ENCODE measurements at regions not wholly inside any gene's neighbourhood (a gene's known extent, or its start where the extent isn't known, plus 50 kb on each side); places are given as distances from the start of the nearest gene placed in this dataset.

GRCh38 chr4:95672811-95673210 is 124.0 kb upstream of the UNC5C start:
- Histone ChIP-seq H3K9me3 (ENCODE audit: control insufficient read depth, low read length) (no peaks in the 10 kb centered on the region), H3K27me3 (replicated peaks; ENCODE audit: control insufficient read depth, insufficient read depth, low read length) (no peaks in the 10 kb centered on the region), H3K9ac (ENCODE audit: low read length) (no peak overlapping the region), H3K4me3 (ENCODE audit: low read length) (no peak overlapping the region), H3K36me3 (ENCODE audit: control insufficient read depth, insufficient read depth, low read length, severe bottlenecking) (no peaks in the 10 kb centered on the region), H3K4me1 (ENCODE audit: control insufficient read depth, insufficient read depth, low read length) (no peaks in the 10 kb centered on the region)
- DNase-seq (ENCODE audit: low read depth) = no peak

- Histone ChIP-seq H3K36me3 (ENCODE audit: control insufficient read depth, insufficient read depth, low read length, severe bottlenecking) (no peaks in the 10 kb centered on the region), H3K4me1 (ENCODE audit: control insufficient read depth, insufficient read depth, low read length) (no peaks in the 10 kb centered on the region), H3K27me3 (replicated peaks; ENCODE audit: control insufficient read depth, insufficient read depth, low read length) (no peaks in the 10 kb centered on the region), H3K9me3 (ENCODE audit: control insufficient read depth, low read length) (peaks cover 2% of the 10 kb centered on the region), H3K9ac (ENCODE audit: low read length) (no peak overlapping the region), H3K4me3 (ENCODE audit: low read length) (no peak overlapping the region)
- no peak for DNase-seq (ENCODE audit: low read depth)
These were observed 111.9 kb upstream of the UNC5C start for GRCh38 chr4:95660719-95661118.

GRCh38 chr4:95651891-95652290 is 103.1 kb upstream of the UNC5C start:
- no peak overlapping the region for H3K9ac ChIP-seq (ENCODE audit: low read length)
- no peak overlapping the region for H3K4me3 ChIP-seq (ENCODE audit: low read length)
- H3K9me3 ChIP-seq (ENCODE audit: control insufficient read depth, low read length) = peaks cover 6% of the 10 kb centered on the region
- DNase-seq (ENCODE audit: low read depth) = no peak
- H3K27me3 ChIP-seq (replicated peaks; ENCODE audit: control insufficient read depth, insufficient read depth, low read length) = no peaks in the 10 kb centered on the region
- no peaks in the 10 kb centered on the region for H3K4me1 ChIP-seq (ENCODE audit: control insufficient read depth, insufficient read depth, low read length)
- H3K36me3 ChIP-seq (ENCODE audit: control insufficient read depth, insufficient read depth, low read length, severe bottlenecking) = no peaks in the 10 kb centered on the region

GRCh38 chr4:95644417-95644816 is 95.6 kb upstream of the UNC5C start:
- Histone ChIP-seq H3K36me3 (ENCODE audit: control insufficient read depth, insufficient read depth, low read length, severe bottlenecking) (no peaks in the 10 kb centered on the region), H3K27me3 (replicated peaks; ENCODE audit: control insufficient read depth, insufficient read depth, low read length) (no peaks in the 10 kb centered on the region), H3K4me3 (ENCODE audit: low read length) (no peak overlapping the region), H3K9me3 (ENCODE audit: control insufficient read depth, low read length) (no peaks in the 10 kb centered on the region), H3K9ac (ENCODE audit: low read length) (no peak overlapping the region), H3K4me1 (ENCODE audit: control insufficient read depth, insufficient read depth, low read length) (no peaks in the 10 kb centered on the region)
- DNase-seq (ENCODE audit: low read depth) = no peak

- Histone ChIP-seq H3K36me3 (ENCODE audit: control insufficient read depth, insufficient read depth, low read length, severe bottlenecking) (no peaks in the 10 kb centered on the region), H3K9ac (ENCODE audit: low read length) (no peak overlapping the region), H3K27me3 (replicated peaks; ENCODE audit: control insufficient read depth, insufficient read depth, low read length) (no peaks in the 10 kb centered on the region), H3K9me3 (ENCODE audit: control insufficient read depth, low read length) (no peaks in the 10 kb centered on the region), H3K4me1 (ENCODE audit: control insufficient read depth, insufficient read depth, low read length) (peaks cover 6% of the 10 kb centered on the region), H3K4me3 (ENCODE audit: low read length) (no peak overlapping the region)
- DNase-seq (ENCODE audit: low read depth) = no peak
These were observed 94.9 kb upstream of the UNC5C start for GRCh38 chr4:95643627-95644026.

GRCh38 chr4:95641571-95641970 is 92.8 kb upstream of the UNC5C start:
- H3K9me3 ChIP-seq (ENCODE audit: control insufficient read depth, low read length) = no peaks in the 10 kb centered on the region
- no peaks in the 10 kb centered on the region for H3K27me3 ChIP-seq (replicated peaks; ENCODE audit: control insufficient read depth, insufficient read depth, low read length)
- H3K36me3 ChIP-seq (ENCODE audit: control insufficient read depth, insufficient read depth, low read length, severe bottlenecking) = no peaks in the 10 kb centered on the region
- no peak for DNase-seq (ENCODE audit: low read depth)
- peaks cover 9% of the 10 kb centered on the region for H3K4me1 ChIP-seq (ENCODE audit: control insufficient read depth, insufficient read depth, low read length)
- no peak overlapping the region for H3K4me3 ChIP-seq (ENCODE audit: low read length)
- H3K9ac ChIP-seq (ENCODE audit: low read length) = no peak overlapping the region

- H3K4me1 ChIP-seq (ENCODE audit: control insufficient read depth, insufficient read depth, low read length) = peaks cover 9% of the 10 kb centered on the region
- no peaks in the 10 kb centered on the region for H3K36me3 ChIP-seq (ENCODE audit: control insufficient read depth, insufficient read depth, low read length, severe bottlenecking)
- no peak for DNase-seq (ENCODE audit: low read depth)
- H3K9ac ChIP-seq (ENCODE audit: low read length) = no peak overlapping the region
- H3K4me3 ChIP-seq (ENCODE audit: low read length) = no peak overlapping the region
- H3K9me3 ChIP-seq (ENCODE audit: control insufficient read depth, low read length) = no peaks in the 10 kb centered on the region
- H3K27me3 ChIP-seq (replicated peaks; ENCODE audit: control insufficient read depth, insufficient read depth, low read length) = no peaks in the 10 kb centered on the region
These were observed 91.5 kb upstream of the UNC5C start for GRCh38 chr4:95640311-95640710.

GRCh38 chr4:95638920-95639501 is 90.2 kb upstream of the UNC5C start:
- H3K4me1 ChIP-seq (ENCODE audit: control insufficient read depth, insufficient read depth, low read length) = peaks cover 9% of the 10 kb centered on the region
- no peaks in the 10 kb centered on the region for H3K9me3 ChIP-seq (ENCODE audit: control insufficient read depth, low read length)
- H3K27me3 ChIP-seq (replicated peaks; ENCODE audit: control insufficient read depth, insufficient read depth, low read length) = no peaks in the 10 kb centered on the region
- no peaks in the 10 kb centered on the region for H3K36me3 ChIP-seq (ENCODE audit: control insufficient read depth, insufficient read depth, low read length, severe bottlenecking)
- DNase-seq (ENCODE audit: low read depth) = peak; percentile 54
- no peak overlapping the region for H3K4me3 ChIP-seq (ENCODE audit: low read length)
- H3K9ac ChIP-seq (ENCODE audit: low read length) = no peak overlapping the region

- peaks cover 9% of the 10 kb centered on the region for H3K4me1 ChIP-seq (ENCODE audit: control insufficient read depth, insufficient read depth, low read length)
- no peak overlapping the region for H3K4me3 ChIP-seq (ENCODE audit: low read length)
- DNase-seq (ENCODE audit: low read depth) = peak; percentile 28
- H3K9ac ChIP-seq (ENCODE audit: low read length) = no peak overlapping the region
- no peaks in the 10 kb centered on the region for H3K9me3 ChIP-seq (ENCODE audit: control insufficient read depth, low read length)
- no peaks in the 10 kb centered on the region for H3K27me3 ChIP-seq (replicated peaks; ENCODE audit: control insufficient read depth, insufficient read depth, low read length)
- no peaks in the 10 kb centered on the region for H3K36me3 ChIP-seq (ENCODE audit: control insufficient read depth, insufficient read depth, low read length, severe bottlenecking)
These were observed 88.3 kb upstream of the UNC5C start for GRCh38 chr4:95637043-95637600.

GRCh38 chr4:95636061-95636460 is 87.3 kb upstream of the UNC5C start:
- Histone ChIP-seq H3K36me3 (ENCODE audit: control insufficient read depth, insufficient read depth, low read length, severe bottlenecking) (no peaks in the 10 kb centered on the region), H3K27me3 (replicated peaks; ENCODE audit: control insufficient read depth, insufficient read depth, low read length) (no peaks in the 10 kb centered on the region), H3K4me3 (ENCODE audit: low read length) (no peak overlapping the region), H3K9ac (ENCODE audit: low read length) (no peak overlapping the region), H3K4me1 (ENCODE audit: control insufficient read depth, insufficient read depth, low read length) (peaks cover 9% of the 10 kb centered on the region), H3K9me3 (ENCODE audit: control insufficient read depth, low read length) (no peaks in the 10 kb centered on the region)
- no peak for DNase-seq (ENCODE audit: low read depth)

GRCh38 chr4:95627709-95628108 is 78.9 kb upstream of the UNC5C start:
- no peaks in the 10 kb centered on the region for H3K27me3 ChIP-seq (replicated peaks; ENCODE audit: control insufficient read depth, insufficient read depth, low read length)

GRCh38 chr4:95627024-95627605 is 78.3 kb upstream of the UNC5C start:
- Histone ChIP-seq H3K27me3 (replicated peaks; ENCODE audit: control insufficient read depth, insufficient read depth, low read length) (no peaks in the 10 kb centered on the region), H3K36me3 (ENCODE audit: control insufficient read depth, insufficient read depth, low read length, severe bottlenecking) (no peaks in the 10 kb centered on the region), H3K9me3 (ENCODE audit: control insufficient read depth, low read length) (no peaks in the 10 kb centered on the region), H3K4me1 (ENCODE audit: control insufficient read depth, insufficient read depth, low read length) (no peaks in the 10 kb centered on the region), H3K9ac (ENCODE audit: low read length) (no peak overlapping the region), H3K4me3 (ENCODE audit: low read length) (no peak overlapping the region)
- DNase-seq (ENCODE audit: low read depth) = no peak

More at GRCh38 chr4:95627709-95628108, 78.9 kb upstream of the UNC5C start:
- no peak overlapping the region for H3K4me3 ChIP-seq (ENCODE audit: low read length)
- no peaks in the 10 kb centered on the region for H3K9me3 ChIP-seq (ENCODE audit: control insufficient read depth, low read length)
- no peaks in the 10 kb centered on the region for H3K36me3 ChIP-seq (ENCODE audit: control insufficient read depth, insufficient read depth, low read length, severe bottlenecking)
- H3K9ac ChIP-seq (ENCODE audit: low read length) = no peak overlapping the region
- DNase-seq (ENCODE audit: low read depth) = no peak
- H3K4me1 ChIP-seq (ENCODE audit: control insufficient read depth, insufficient read depth, low read length) = no peaks in the 10 kb centered on the region
